Neuronal stem cell (in vitro differentiated cells): ENCODE measurements at regions not wholly inside any gene's neighbourhood (a gene's known extent, or its start where the extent isn't known, plus 50 kb on each side); places are given as distances from the start of the nearest gene placed in this dataset.

Experiments
- DNase-seq: peaks from one replicate; pipeline ENCODE4 v3.0.0-alpha.2; 2013; ENCODE audit warnings: low spot score
- H2AFZ ChIP-seq: one replicate; pipeline ENCODE4 v1.6.1; 2013; ENCODE audit warnings: mild to moderate bottlenecking, low read length, inconsistent platforms
- H2AK5ac ChIP-seq: 2 replicates; pipeline ENCODE4 v1.6.1; 2013; ENCODE audit warnings: low read depth, mild to moderate bottlenecking, inconsistent platforms, low read length, moderate library complexity, mixed read lengths
- H2BK120ac ChIP-seq: 2 replicates; pipeline ENCODE4 v1.6.1; 2013; ENCODE audit warnings: low read depth, mild to moderate bottlenecking, inconsistent platforms, low read length, moderate library complexity, mixed read lengths
- H2BK12ac ChIP-seq: one replicate; pipeline ENCODE4 v1.6.1; 2013; ENCODE audit warnings: low read length, inconsistent platforms
- H2BK15ac ChIP-seq: 2 replicates; pipeline ENCODE4 v1.6.1; 2013; ENCODE audit warnings: mild to moderate bottlenecking, low read length, inconsistent platforms, mixed read lengths
- H2BK5ac ChIP-seq: one replicate; pipeline ENCODE4 v1.6.1; 2013; ENCODE audit warnings: inconsistent platforms, mild to moderate bottlenecking, low read length, moderate library complexity
- H3K14ac ChIP-seq: one replicate; pipeline ENCODE4 v1.6.1; 2013; ENCODE audit warnings: low read length, inconsistent platforms
- H3K18ac ChIP-seq: 2 replicates; pipeline ENCODE4 v1.6.1; 2013; ENCODE audit warnings: low read length, inconsistent platforms
- H3K23ac ChIP-seq: 2 replicates; pipeline ENCODE4 v1.6.1; 2013; ENCODE audit warnings: low read depth, mild to moderate bottlenecking, mixed read lengths, low read length, inconsistent platforms; ENCODE audit not compliant: poor library complexity
- H3K27ac ChIP-seq: replicated peaks from 3 replicates; pipeline ENCODE4 v1.5.1; 2013; ENCODE audit warnings: low read length, inconsistent platforms
- H3K27me3 ChIP-seq, 3 experiments: 2 replicates each; pipeline ENCODE4 v1.6.1; 2013; ENCODE audit warnings: low read length in 3 of 3, mild to moderate bottlenecking in 2 of 3, inconsistent platforms in 1 of 3, low read depth in 1 of 3, mixed read lengths in 1 of 3, moderate library complexity in 1 of 3; ENCODE audit not compliant: control insufficient read depth in 3 of 3, insufficient read depth in 3 of 3
- H3K36me3 ChIP-seq, 2 donors: replicated peaks in 1 of 2; 2 replicates each; pipeline ENCODE4 v1.6.1; 2013; ENCODE audit warnings: low read length in 2 of 2; ENCODE audit not compliant: control insufficient read depth in 2 of 2, insufficient read depth in 2 of 2
- H3K4ac ChIP-seq: 2 replicates; pipeline ENCODE4 v1.6.1; 2013; ENCODE audit warnings: inconsistent platforms, mild to moderate bottlenecking, low read length, moderate library complexity
- H3K4me1 ChIP-seq, 2 donors: 1 replicate in 1 of 2; 2 replicates in 1 of 2; pipeline ENCODE4 v1.6.1; 2013; ENCODE audit warnings: low read length in 2 of 2, low read depth in 1 of 2; ENCODE audit not compliant: control insufficient read depth in 2 of 2, insufficient read depth in 1 of 2
- H3K4me2 ChIP-seq: one replicate; pipeline ENCODE4 v1.6.1; 2013; ENCODE audit warnings: mild to moderate bottlenecking, low read length, inconsistent platforms; ENCODE audit not compliant: insufficient read depth, poor library complexity, severe bottlenecking
- H3K4me3 ChIP-seq, 2 donors: 2 replicates each; pipeline ENCODE4 v1.5.1; 2013; ENCODE audit warnings: low read length in 2 of 2, mild to moderate bottlenecking in 2 of 2, inconsistent platforms in 1 of 2, moderate library complexity in 1 of 2
- H3K79me1 ChIP-seq: one replicate; pipeline ENCODE4 v1.6.1; 2013; ENCODE audit warnings: low read depth, mild to moderate bottlenecking, inconsistent platforms, low read length, moderate library complexity
- H3K9ac ChIP-seq: one replicate; pipeline ENCODE4 v1.6.1; 2013; ENCODE audit warnings: mild to moderate bottlenecking, low read depth, low read length, inconsistent platforms; ENCODE audit not compliant: poor library complexity
- H3K9me3 ChIP-seq, 2 donors: replicated peaks in 1 of 2; 2 replicates each; pipeline versions ENCODE3 to v1.6.1; 2013; ENCODE audit warnings: low read length in 2 of 2, mild to moderate bottlenecking in 2 of 2, inconsistent platforms in 1 of 2, low read depth in 1 of 2, mixed read lengths in 1 of 2, moderate library complexity in 1 of 2; ENCODE audit not compliant: control insufficient read depth in 2 of 2, insufficient read depth in 1 of 2
- H4K8ac ChIP-seq: one replicate; pipeline ENCODE4 v1.6.1; 2013; ENCODE audit warnings: low read depth, mild to moderate bottlenecking, inconsistent platforms, low read length, moderate library complexity
- H4K91ac ChIP-seq: one replicate; pipeline ENCODE4 v1.6.1; 2013; ENCODE audit warnings: low read length, low read depth, mild to moderate bottlenecking, inconsistent platforms; ENCODE audit not compliant: poor library complexity
- WGBS, 2 donors: extraction: QIAGEN DNeasy Blood & Tissue Kit; methylation state at CpG; one replicate each; pipeline ENCODE4 v1.1.7; 2013; ENCODE audit warnings: missing lambda C conversion rate in 2 of 2, mixed read lengths in 1 of 2; ENCODE audit not compliant: insufficient read length in 2 of 2, insufficient replicate concordance in 1 of 2; ENCODE audit errors: extremely low coverage in 2 of 2; 5-methylcytosine and 5-hydroxymethylcytosine counted together

DNA sequence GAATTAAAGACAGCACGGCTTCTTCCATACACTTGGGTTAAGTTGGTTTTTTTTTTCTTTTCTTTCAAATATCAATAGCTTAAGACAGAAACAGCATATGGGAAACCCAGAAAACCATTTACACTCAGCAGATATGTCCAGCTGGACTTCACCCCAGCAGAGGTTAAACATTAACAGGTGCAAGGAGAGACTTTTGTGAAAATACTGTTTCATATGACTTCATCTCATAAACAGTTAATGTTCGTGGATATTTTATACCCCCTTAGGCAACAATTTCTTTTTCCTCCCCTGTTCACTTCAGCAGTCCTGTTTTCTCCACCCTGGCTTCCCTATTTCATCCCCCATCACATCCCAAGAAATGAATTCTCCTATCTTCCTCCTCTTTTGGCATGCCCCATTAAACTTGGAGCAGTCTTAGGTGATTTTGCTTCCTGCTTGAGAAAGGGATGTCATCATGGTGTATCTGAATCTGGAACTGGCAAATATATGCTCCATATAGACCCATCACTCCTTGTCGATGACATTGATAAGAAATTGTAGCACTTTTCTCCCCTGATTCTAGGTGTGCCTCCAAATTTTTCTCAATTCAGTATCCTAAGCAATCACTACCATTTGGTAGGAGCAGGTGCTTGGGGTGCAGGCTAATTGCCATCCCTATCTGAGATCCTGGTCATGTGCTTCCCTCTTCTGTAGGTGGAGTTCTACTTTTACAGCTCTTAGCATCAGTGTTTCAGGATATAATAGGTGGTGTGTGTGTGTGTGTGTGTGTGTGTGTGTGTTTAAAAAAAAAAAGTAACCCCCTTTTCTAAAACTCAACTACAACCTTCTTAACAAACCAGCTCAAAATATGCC is 67.9 kb downstream of the BMP4 start:
- Histone ChIP-seq H2BK15ac (no peak overlapping the region), H2AK5ac (no peak overlapping the region), H3K4me2 (no peak overlapping the region), H3K23ac (no peak overlapping the region), H3K4me1 (peaks cover 0 to 6% of the 10 kb centered on the region in 2 donors), H2BK12ac (no peak overlapping the region), H3K27me3 (no peaks in the 10 kb centered on the region), H3K36me3 (no peaks in the 10 kb centered on the region), H3K4me3 (no peak overlapping the region), H2BK5ac (no peak overlapping the region), H3K9me3 (peaks cover 0 to 1% of the 10 kb centered on the region in 2 donors), H4K8ac (no peak overlapping the region), H3K9ac (no peak overlapping the region), H3K27ac (no peak overlapping the region), H3K4ac (no peak overlapping the region), H2BK120ac (no peak overlapping the region), H3K18ac (no peak overlapping the region), H3K14ac (no peak overlapping the region), H4K91ac (no peak overlapping the region), H3K79me1 (no peaks in the 10 kb centered on the region), H2AFZ (no peak overlapping the region)
- no CpG with 5 or more reads among the region's 3 CpGs for WGBS, 2 donors
- no peak for DNase-seq

- H3K36me3 ChIP-seq, result no peaks in the 10 kb centered on the region
- H4K8ac ChIP-seq, result no peak overlapping the region
- no peak overlapping the region for H4K91ac ChIP-seq
- H2AK5ac ChIP-seq, result no peak overlapping the region
- H3K27ac ChIP-seq, result no peak overlapping the region
- no peak overlapping the region for H3K4me2 ChIP-seq
- no peaks in the 10 kb centered on the region for H3K79me1 ChIP-seq
- no peak overlapping the region for H2BK120ac ChIP-seq
- no peak for DNase-seq
- peaks cover 0 to 2% of the 10 kb centered on the region in 2 donors for H3K9me3 ChIP-seq
- H2BK15ac ChIP-seq, result no peak overlapping the region
- H3K9ac ChIP-seq, result no peak overlapping the region
- H3K14ac ChIP-seq, result no peak overlapping the region
- H2BK5ac ChIP-seq, result no peak overlapping the region
- no peak overlapping the region for H3K4ac ChIP-seq
- no peak overlapping the region for H2AFZ ChIP-seq
- H3K23ac ChIP-seq, result no peak overlapping the region
- no CpG with 5 or more reads among the region's 1 CpG for WGBS, 2 donors
- no peak overlapping the region for H3K18ac ChIP-seq
- no peak overlapping the region for H2BK12ac ChIP-seq
- no peaks in the 10 kb centered on the region for H3K27me3 ChIP-seq
- H3K4me3 ChIP-seq, result no peak overlapping the region
- H3K4me1 ChIP-seq, result peaks cover 0 to under 1% of the 10 kb centered on the region in 2 donors
Observed at GRCh38 chr14:53885136-53885640, 71.4 kb downstream of the BMP4 start.

DNA sequence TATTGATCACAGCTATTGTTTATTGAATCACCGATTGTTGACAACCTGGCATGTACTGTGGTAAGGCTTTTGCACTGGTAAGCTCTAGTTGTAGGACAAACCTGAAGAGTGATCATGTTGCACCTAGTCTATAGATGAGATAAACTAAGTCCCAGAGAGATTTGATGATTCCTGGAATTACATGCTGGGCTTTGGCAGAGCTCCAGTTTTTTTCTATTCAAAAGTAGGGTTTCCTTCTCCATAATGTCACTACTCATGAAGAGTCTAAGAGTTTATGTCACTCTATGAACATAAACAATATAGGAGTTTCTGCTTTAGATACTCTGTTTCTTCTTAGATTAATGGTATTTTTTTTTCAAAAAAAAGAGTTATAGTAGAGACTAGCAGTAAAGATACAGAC is 72.0 kb downstream of the BMP4 start:
- Histone ChIP-seq H3K9me3 (peaks cover 0 to 2% of the 10 kb centered on the region in 2 donors), H3K4me1 (peaks cover 0 to 1% of the 10 kb centered on the region in 2 donors), H3K79me1 (no peaks in the 10 kb centered on the region), H3K4me2 (no peak overlapping the region), H3K23ac (no peak overlapping the region), H2BK120ac (no peak overlapping the region), H3K4ac (no peak overlapping the region), H3K9ac (no peak overlapping the region), H2AK5ac (no peak overlapping the region), H2BK5ac (no peak overlapping the region), H3K4me3 (no peak overlapping the region), H3K14ac (no peak overlapping the region), H2AFZ (no peak overlapping the region), H3K18ac (no peak overlapping the region), H4K8ac (no peak overlapping the region), H4K91ac (no peak overlapping the region), H3K36me3 (no peaks in the 10 kb centered on the region), H3K27ac (no peak overlapping the region), H2BK15ac (no peak overlapping the region), H2BK12ac (no peak overlapping the region), H3K27me3 (no peaks in the 10 kb centered on the region)
- WGBS, 2 donors, result no CpG with 5 or more reads among the region's 1 CpG
- DNase-seq, result no peak

- no peak overlapping the region for H2BK15ac ChIP-seq
- no peak overlapping the region for H3K9ac ChIP-seq
- no peak overlapping the region for H3K23ac ChIP-seq
- H4K91ac ChIP-seq, result no peak overlapping the region
- H3K9me3 ChIP-seq, result peaks cover 0 to 2% of the 10 kb centered on the region in 2 donors
- H3K18ac ChIP-seq, result no peak overlapping the region
- H3K4me3 ChIP-seq, result no peak overlapping the region
- DNase-seq, result no peak
- H3K79me1 ChIP-seq, result no peaks in the 10 kb centered on the region
- H3K14ac ChIP-seq, result no peak overlapping the region
- H3K27ac ChIP-seq, result no peak overlapping the region
- H3K4me2 ChIP-seq, result no peak overlapping the region
- peaks cover 0 to 1% of the 10 kb centered on the region in 2 donors for H3K4me1 ChIP-seq
- whole genome bisulfite sequencing, 2 donors, result no CpG with 5 or more reads among the region's 4 CpGs
- no peak overlapping the region for H2BK5ac ChIP-seq
- no peaks in the 10 kb centered on the region for H3K36me3 ChIP-seq
- no peak overlapping the region for H2BK12ac ChIP-seq
- H3K4ac ChIP-seq, result no peak overlapping the region
- no peaks in the 10 kb centered on the region for H3K27me3 ChIP-seq
- H2AFZ ChIP-seq, result no peak overlapping the region
- no peak overlapping the region for H4K8ac ChIP-seq
- no peak overlapping the region for H2BK120ac ChIP-seq
- H2AK5ac ChIP-seq, result no peak overlapping the region
Observed at GRCh38 chr14:53883739-53884138, 72.9 kb downstream of the BMP4 start.
